RWPE2 (cell line): ENCODE measurements at regions not wholly inside any gene's neighbourhood (a gene's known extent, or its start where the extent isn't known, plus 50 kb on each side); places are given as distances from the start of the nearest gene placed in this dataset.

Experiments used
- ATAC-seq: fragments of 200-7000 bp; cut with Tn5 transposase; 3 replicates; pipeline ENCODE4 v1.9.1; 2021; ENCODE audit warnings: low read depth
- DNase-seq: peaks from one replicate; pipeline ENCODE4 v3.0.0-alpha.2; 2020; ENCODE audit warnings: low spot score
- H3K27ac ChIP-seq: fragments of 450-650 bp; 2 replicates; pipeline ENCODE4 v1.5.1; 2017; ENCODE audit warnings: mild to moderate bottlenecking; ENCODE audit not compliant: poor library complexity, severe bottlenecking
- H3K27me3 ChIP-seq: fragments of 250-450 bp; sonication (Bioruptor Pico); 2 replicates; pipeline ENCODE4 v1.5.1; 2021; ENCODE audit warnings: mild to moderate bottlenecking, moderate library complexity; ENCODE audit not compliant: insufficient read depth, poor library complexity, severe bottlenecking
- H3K36me3 ChIP-seq: fragments of 250-450 bp; sonication (Bioruptor Pico); 2 replicates; pipeline ENCODE4 v1.5.1; 2020; ENCODE audit warnings: low read depth, mild to moderate bottlenecking, moderate library complexity
- H3K4me1 ChIP-seq: fragments of 250-450 bp; sonication (Bioruptor Pico); 2 replicates; pipeline ENCODE4 v1.5.1; 2021; ENCODE audit warnings: mild to moderate bottlenecking, moderate library complexity; ENCODE audit not compliant: insufficient read depth, poor library complexity, severe bottlenecking
- H3K4me3 ChIP-seq: fragments of 250-450 bp; sonication (Bioruptor Pico); 2 replicates; pipeline ENCODE4 v1.5.1; 2021; ENCODE audit warnings: mild to moderate bottlenecking, moderate library complexity; ENCODE audit not compliant: severe bottlenecking
- H3K9me3 ChIP-seq: fragments of 250-450 bp; sonication (Bioruptor Pico); 2 replicates; pipeline ENCODE4 v1.5.1; 2021; ENCODE audit warnings: mild to moderate bottlenecking, moderate library complexity; ENCODE audit not compliant: severe bottlenecking
- CTCF ChIP-seq: fragments of 450-650 bp; IDR thresholded peaks from one replicate; pipeline ENCODE4 v1.5.1; 2017; ENCODE audit warnings: mild to moderate bottlenecking, moderate library complexity; ENCODE audit not compliant: poor library complexity, severe bottlenecking

GRCh38 chr14:106820119-106820518 lies 1293.7 kb downstream of the TMEM121 start:
- H3K9me3 ChIP-seq: no peaks in the 10 kb centered on the region
- H3K4me3 ChIP-seq: no peak overlapping the region
- DNase-seq (no peak), ATAC-seq (no peak)
- no peak for TF ChIP-seq CTCF
- H3K36me3 ChIP-seq: no peaks in the 10 kb centered on the region
- H3K27me3 ChIP-seq: peaks cover 23% of the 10 kb centered on the region
- H3K4me1 ChIP-seq: no peaks in the 10 kb centered on the region
- no peak overlapping the region for H3K27ac ChIP-seq

GRCh38 chr14:106821119-106821518 lies 1294.7 kb downstream of the TMEM121 start:
- Histone ChIP-seq H3K27ac (no peak overlapping the region), H3K4me3 (no peak overlapping the region), H3K36me3 (no peaks in the 10 kb centered on the region), H3K27me3 (peaks cover 24% of the 10 kb centered on the region), H3K9me3 (no peaks in the 10 kb centered on the region), H3K4me1 (no peaks in the 10 kb centered on the region)
- DNase-seq (no peak), ATAC-seq (no peak)
- no peak for TF ChIP-seq CTCF

- Histone ChIP-seq H3K27me3 (peaks cover 14% of the 10 kb centered on the region), H3K4me1 (no peaks in the 10 kb centered on the region), H3K9me3 (no peaks in the 10 kb centered on the region), H3K36me3 (no peaks in the 10 kb centered on the region), H3K27ac (no peak overlapping the region), H3K4me3 (no peak overlapping the region)
- DNase-seq: no peak
- no peak for ATAC-seq
- no peak for TF ChIP-seq CTCF
Measured at GRCh38 chr14:106822905-106823304, 1296.5 kb downstream of the TMEM121 start.

GRCh38 chr14:106823552-106823951 lies 1297.2 kb downstream of the TMEM121 start:
- DNase-seq (no peak), ATAC-seq (no peak)
- H3K9me3 ChIP-seq: no peaks in the 10 kb centered on the region
- no peaks in the 10 kb centered on the region for H3K4me1 ChIP-seq
- peaks cover 14% of the 10 kb centered on the region for H3K27me3 ChIP-seq
- no peak for TF ChIP-seq CTCF
- no peak overlapping the region for H3K4me3 ChIP-seq
- H3K27ac ChIP-seq: no peak overlapping the region
- H3K36me3 ChIP-seq: no peaks in the 10 kb centered on the region

GRCh38 chr14:106826833-106827369 lies 1300.5 kb downstream of the TMEM121 start:
- Histone ChIP-seq H3K36me3 (no peaks in the 10 kb centered on the region), H3K4me3 (no peak overlapping the region), H3K9me3 (no peaks in the 10 kb centered on the region), H3K4me1 (no peaks in the 10 kb centered on the region), H3K27ac (no peak overlapping the region), H3K27me3 (peaks cover 14% of the 10 kb centered on the region)
- DNase-seq (no peak), ATAC-seq (peak; percentile 56; the same call in 2 of the 3 replicates)
- TF ChIP-seq CTCF: no peak
